ENCODE measurements at regions not wholly inside any gene's neighbourhood (a gene's known extent, or its start where the extent isn't known, plus 50 kb on each side); places are given as distances from the start of the nearest gene placed in this dataset.

DNA sequence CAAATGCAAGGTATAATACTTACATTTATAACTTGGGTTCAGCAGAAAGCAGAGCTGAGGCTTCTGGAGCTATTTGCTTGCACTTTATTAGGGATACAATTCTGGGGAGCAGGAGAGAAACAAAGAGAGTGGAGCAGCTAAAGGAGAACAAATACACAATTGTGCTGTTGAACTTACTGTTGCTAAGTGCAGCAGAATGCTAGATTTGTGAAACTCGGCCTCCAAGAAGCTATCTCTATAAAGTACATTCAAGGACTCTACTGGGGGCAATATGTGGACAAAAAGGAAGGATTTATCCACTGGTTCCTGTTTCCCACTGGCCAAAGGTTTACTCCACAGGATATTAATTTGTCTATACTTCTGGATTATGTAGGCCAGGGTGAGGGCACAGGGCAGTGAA is 86.8 kb downstream of the PPP1R2C start:
- no peak overlapping the region for H3K9ac ChIP-seq (ENCODE audit: low read length)

GRCh38 chrX:42686706-42687105 is 91.3 kb downstream of the PPP1R2C start:
- no peaks in the 10 kb centered on the region for H3K36me3 ChIP-seq (ENCODE audit: control insufficient read depth, insufficient read depth, low read length)
- H3K27ac ChIP-seq (ENCODE audit: low read depth, low read length): no peak overlapping the region
- no peak overlapping the region for H3K9ac ChIP-seq (ENCODE audit: low read length)
- H3K27me3 ChIP-seq (ENCODE audit: control insufficient read depth, insufficient read depth, low read length): no peaks in the 10 kb centered on the region
- no peak overlapping the region for H3K4me3 ChIP-seq (ENCODE audit: low read length)
- no peaks in the 10 kb centered on the region for H3K4me1 ChIP-seq (ENCODE audit: control insufficient read depth, insufficient read depth, low read length)

More for the DNA sequence above, 86.8 kb downstream of the PPP1R2C start:
- no peaks in the 10 kb centered on the region for H3K27me3 ChIP-seq (ENCODE audit: control insufficient read depth, insufficient read depth, low read length)
- H3K27ac ChIP-seq (ENCODE audit: low read depth, low read length): no peak overlapping the region
- no peaks in the 10 kb centered on the region for H3K36me3 ChIP-seq (ENCODE audit: control insufficient read depth, insufficient read depth, low read length)
- no peak overlapping the region for H3K4me3 ChIP-seq (ENCODE audit: low read length)
- no peaks in the 10 kb centered on the region for H3K4me1 ChIP-seq (ENCODE audit: control insufficient read depth, insufficient read depth, low read length)

GRCh38 chrX:42686296-42686695 is 91.7 kb downstream of the PPP1R2C start:
- no peaks in the 10 kb centered on the region for H3K36me3 ChIP-seq (ENCODE audit: control insufficient read depth, insufficient read depth, low read length)
- H3K4me3 ChIP-seq (ENCODE audit: low read length): no peak overlapping the region
- no peak overlapping the region for H3K9ac ChIP-seq (ENCODE audit: low read length)
- H3K27ac ChIP-seq (ENCODE audit: low read depth, low read length): no peak overlapping the region
- H3K27me3 ChIP-seq (ENCODE audit: control insufficient read depth, insufficient read depth, low read length): no peaks in the 10 kb centered on the region
- H3K4me1 ChIP-seq (ENCODE audit: control insufficient read depth, insufficient read depth, low read length): no peaks in the 10 kb centered on the region

DNA sequence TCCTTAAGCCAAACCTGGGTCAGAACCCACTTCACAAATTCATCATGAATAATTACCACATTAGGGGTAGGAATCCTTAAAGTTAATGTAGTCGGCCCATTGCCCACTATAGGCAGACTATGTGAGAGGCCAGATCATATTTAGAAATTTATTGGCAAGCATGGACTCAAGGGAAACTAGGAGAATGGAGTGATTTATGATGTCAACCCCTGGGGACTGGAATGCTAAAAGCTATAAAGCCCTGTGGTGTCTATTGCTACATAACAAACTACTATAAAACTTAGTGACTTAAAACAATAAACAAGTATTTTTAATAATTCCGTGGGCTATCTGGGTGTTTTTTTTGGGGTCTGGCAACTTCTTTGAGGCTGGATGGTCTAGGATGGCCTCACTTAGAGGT is 93.9 kb downstream of the PPP1R2C start:
- Histone ChIP-seq H3K4me1 (ENCODE audit: control insufficient read depth, insufficient read depth, low read length) (no peaks in the 10 kb centered on the region), H3K27ac (ENCODE audit: low read depth, low read length) (no peak overlapping the region)

DNA sequence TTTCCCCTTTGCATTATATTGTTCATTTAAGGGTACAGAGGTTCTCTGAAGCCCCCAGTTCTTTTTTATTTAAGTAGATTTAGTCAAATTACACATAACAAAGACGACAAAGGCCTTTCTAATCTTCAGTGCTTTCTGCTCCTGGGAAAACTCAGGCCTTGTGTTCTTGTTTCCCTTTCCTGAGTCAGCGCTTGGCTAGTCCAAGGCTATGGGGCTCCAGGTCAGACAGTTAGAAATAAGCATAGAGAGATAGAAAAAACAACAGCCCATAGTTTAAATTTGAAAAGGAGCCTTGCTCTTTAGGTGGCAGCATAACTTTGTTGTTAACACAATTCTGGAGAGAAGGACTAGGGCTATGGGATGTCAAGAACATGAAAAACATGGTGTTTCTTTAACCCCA is 97.3 kb downstream of the PPP1R2C start:
- no peak overlapping the region for H3K9ac ChIP-seq (ENCODE audit: low read length)
- H3K4me1 ChIP-seq (ENCODE audit: control insufficient read depth, insufficient read depth, low read length): no peaks in the 10 kb centered on the region
- H3K27ac ChIP-seq (ENCODE audit: low read depth, low read length): no peak overlapping the region

More for the DNA sequence above, 93.9 kb downstream of the PPP1R2C start:
- no peaks in the 10 kb centered on the region for H3K27me3 ChIP-seq (ENCODE audit: control insufficient read depth, insufficient read depth, low read length)
- no peaks in the 10 kb centered on the region for H3K36me3 ChIP-seq (ENCODE audit: control insufficient read depth, insufficient read depth, low read length)
- H3K4me3 ChIP-seq (ENCODE audit: low read length): no peak overlapping the region
- H3K9ac ChIP-seq (ENCODE audit: low read length): no peak overlapping the region

DNA sequence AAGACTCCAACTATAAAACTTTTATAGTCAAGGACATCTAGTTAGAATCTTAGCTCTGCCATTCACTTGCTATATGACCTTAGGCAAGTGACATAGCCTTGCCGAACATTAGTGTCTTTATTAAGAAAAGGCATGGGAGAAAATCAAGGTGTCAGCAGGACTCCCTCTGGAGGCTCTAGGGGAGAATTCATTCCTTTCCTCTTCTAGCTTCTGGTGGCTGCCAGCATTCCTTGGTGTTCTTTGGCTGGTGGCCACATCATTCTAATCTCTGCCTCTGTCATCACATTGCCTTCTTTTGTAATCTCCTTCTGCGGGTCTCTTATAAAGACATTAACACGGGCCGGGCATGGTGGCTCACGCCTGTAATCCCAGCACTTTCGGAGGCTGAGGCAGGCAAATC is 99.8 kb downstream of the PPP1R2C start:
- Histone ChIP-seq H3K36me3 (ENCODE audit: control insufficient read depth, insufficient read depth, low read length) (no peaks in the 10 kb centered on the region), H3K27me3 (ENCODE audit: control insufficient read depth, insufficient read depth, low read length) (no peaks in the 10 kb centered on the region), H3K27ac (ENCODE audit: low read depth, low read length) (no peak overlapping the region), H3K4me3 (ENCODE audit: low read length) (no peak overlapping the region), H3K9ac (ENCODE audit: low read length) (no peak overlapping the region), H3K4me1 (ENCODE audit: control insufficient read depth, insufficient read depth, low read length) (no peaks in the 10 kb centered on the region)

More for the DNA sequence above, 97.3 kb downstream of the PPP1R2C start:
- Histone ChIP-seq H3K4me3 (ENCODE audit: low read length) (no peak overlapping the region), H3K27me3 (ENCODE audit: control insufficient read depth, insufficient read depth, low read length) (no peaks in the 10 kb centered on the region), H3K36me3 (ENCODE audit: control insufficient read depth, insufficient read depth, low read length) (no peaks in the 10 kb centered on the region)

DNA sequence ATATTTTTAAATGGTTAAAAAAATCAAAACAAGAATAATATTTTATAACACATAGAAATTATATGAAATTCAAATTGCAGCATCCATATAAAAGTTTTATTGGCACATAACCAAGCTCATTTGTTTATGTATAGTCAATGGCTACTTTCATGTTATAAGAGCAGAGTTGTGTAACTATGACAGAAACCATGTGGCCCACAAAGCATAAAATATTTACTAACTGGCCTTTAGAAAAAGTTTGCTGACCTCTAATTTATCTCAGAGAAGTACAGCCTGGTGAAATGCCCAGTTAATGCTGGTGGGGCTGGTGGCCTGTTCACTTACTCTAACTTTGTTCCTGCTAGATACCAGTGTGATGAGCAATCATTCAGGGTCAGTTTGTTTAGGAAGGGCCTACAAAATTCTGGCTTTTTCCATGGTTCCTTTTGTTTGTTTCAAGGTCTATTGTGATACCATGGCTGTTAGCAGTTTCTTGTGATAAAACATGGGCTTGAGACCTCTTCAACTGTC is 104.6 kb downstream of the PPP1R2C start:
- H3K36me3 ChIP-seq (ENCODE audit: control insufficient read depth, insufficient read depth, low read length): no peaks in the 10 kb centered on the region
- H3K27ac ChIP-seq (ENCODE audit: low read depth, low read length): no peak overlapping the region
- no peak overlapping the region for H3K9ac ChIP-seq (ENCODE audit: low read length)
- no peak overlapping the region for H3K4me3 ChIP-seq (ENCODE audit: low read length)
- H3K4me1 ChIP-seq (ENCODE audit: control insufficient read depth, insufficient read depth, low read length): no peaks in the 10 kb centered on the region
- no peaks in the 10 kb centered on the region for H3K27me3 ChIP-seq (ENCODE audit: control insufficient read depth, insufficient read depth, low read length)

- Histone ChIP-seq H3K27me3 (ENCODE audit: control insufficient read depth, insufficient read depth, low read length) (no peaks in the 10 kb centered on the region), H3K9ac (ENCODE audit: low read length) (no peak overlapping the region), H3K4me3 (ENCODE audit: low read length) (no peak overlapping the region), H3K36me3 (ENCODE audit: control insufficient read depth, insufficient read depth, low read length) (no peaks in the 10 kb centered on the region), H3K4me1 (ENCODE audit: control insufficient read depth, insufficient read depth, low read length) (no peaks in the 10 kb centered on the region), H3K27ac (ENCODE audit: low read depth, low read length) (no peak overlapping the region)
These were observed 113.3 kb downstream of the PPP1R2C start for GRCh38 chrX:42664680-42665079.

DNA sequence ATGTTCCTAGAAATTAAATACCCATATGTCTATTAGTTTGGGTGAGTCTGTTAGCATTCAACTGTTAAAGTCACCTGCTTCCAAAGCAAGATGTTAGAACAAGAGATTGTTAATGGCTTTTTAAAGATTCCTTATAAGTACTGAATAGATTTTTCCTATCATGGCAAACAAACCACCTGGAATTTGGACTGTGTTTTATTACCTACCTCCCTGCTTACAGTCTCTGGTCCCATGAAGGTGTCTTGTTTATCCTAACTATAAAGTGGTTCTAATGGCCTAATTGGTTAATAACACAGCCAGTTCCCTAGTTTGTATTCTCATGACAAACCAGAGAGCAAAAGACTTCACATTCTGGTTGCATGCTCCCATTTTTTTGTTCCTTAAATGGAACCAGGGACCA is 149.5 kb downstream of the PPP1R2C start:
- Histone ChIP-seq H3K27ac (ENCODE audit: low read depth, low read length) (no peak overlapping the region), H3K4me1 (ENCODE audit: control insufficient read depth, insufficient read depth, low read length) (no peaks in the 10 kb centered on the region), H3K9ac (ENCODE audit: low read length) (no peak overlapping the region), H3K36me3 (ENCODE audit: control insufficient read depth, insufficient read depth, low read length) (no peaks in the 10 kb centered on the region), H3K27me3 (ENCODE audit: control insufficient read depth, insufficient read depth, low read length) (no peaks in the 10 kb centered on the region), H3K4me3 (ENCODE audit: low read length) (no peak overlapping the region)

DNA sequence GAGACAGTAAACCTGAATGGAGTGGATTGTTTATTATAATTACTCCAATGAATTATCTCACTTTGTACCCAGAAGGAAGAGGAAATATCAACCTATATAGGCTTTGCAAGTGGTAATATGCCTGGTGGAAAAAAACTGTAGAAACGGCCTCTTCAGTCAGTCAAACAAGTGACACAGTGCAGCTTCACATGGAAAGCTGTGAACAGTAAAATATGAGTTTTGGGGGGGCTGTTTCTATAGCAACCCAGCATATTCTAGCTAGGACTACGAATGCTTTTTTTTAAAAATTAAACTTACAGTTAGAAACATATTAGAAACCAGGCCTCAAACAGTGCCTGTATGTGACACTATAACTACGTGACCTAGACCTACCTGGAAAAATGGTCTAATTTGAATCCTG is 150.1 kb downstream of the PPP1R2C start:
- Histone ChIP-seq H3K9ac (ENCODE audit: low read length) (no peak overlapping the region), H3K27me3 (ENCODE audit: control insufficient read depth, insufficient read depth, low read length) (no peaks in the 10 kb centered on the region), H3K27ac (ENCODE audit: low read depth, low read length) (no peak overlapping the region), H3K4me3 (ENCODE audit: low read length) (no peak overlapping the region), H3K4me1 (ENCODE audit: control insufficient read depth, insufficient read depth, low read length) (no peaks in the 10 kb centered on the region), H3K36me3 (ENCODE audit: control insufficient read depth, insufficient read depth, low read length) (no peaks in the 10 kb centered on the region)

- Histone ChIP-seq H3K4me1 (ENCODE audit: control insufficient read depth, insufficient read depth, low read length) (no peaks in the 10 kb centered on the region), H3K4me3 (ENCODE audit: low read length) (no peak overlapping the region), H3K27me3 (ENCODE audit: control insufficient read depth, insufficient read depth, low read length) (no peaks in the 10 kb centered on the region), H3K27ac (ENCODE audit: low read depth, low read length) (no peak overlapping the region), H3K9ac (ENCODE audit: low read length) (no peak overlapping the region), H3K36me3 (ENCODE audit: control insufficient read depth, insufficient read depth, low read length) (no peaks in the 10 kb centered on the region)
These were observed 153.4 kb downstream of the PPP1R2C start for GRCh38 chrX:42624524-42624923.

DNA sequence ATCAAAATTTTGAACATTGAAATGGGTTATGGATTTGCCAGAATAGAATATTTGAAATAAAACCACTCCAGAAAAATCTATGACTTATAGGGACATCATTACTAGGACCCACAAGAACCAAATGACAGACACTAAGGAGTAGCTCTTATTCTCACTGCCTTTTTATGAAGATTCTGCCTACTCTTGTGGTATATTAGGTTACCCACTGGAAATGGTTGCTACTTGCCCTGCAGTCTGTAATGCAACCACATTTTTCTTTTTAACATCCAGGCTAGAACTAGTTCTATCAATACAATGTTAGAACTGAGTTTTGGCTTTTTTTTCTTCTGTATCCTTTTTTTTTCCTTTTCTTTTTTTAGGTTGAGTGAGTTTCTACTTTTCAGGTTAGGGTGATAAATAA is 158.9 kb downstream of the PPP1R2C start:
- no peak overlapping the region for H3K27ac ChIP-seq (ENCODE audit: low read depth, low read length)

DNA sequence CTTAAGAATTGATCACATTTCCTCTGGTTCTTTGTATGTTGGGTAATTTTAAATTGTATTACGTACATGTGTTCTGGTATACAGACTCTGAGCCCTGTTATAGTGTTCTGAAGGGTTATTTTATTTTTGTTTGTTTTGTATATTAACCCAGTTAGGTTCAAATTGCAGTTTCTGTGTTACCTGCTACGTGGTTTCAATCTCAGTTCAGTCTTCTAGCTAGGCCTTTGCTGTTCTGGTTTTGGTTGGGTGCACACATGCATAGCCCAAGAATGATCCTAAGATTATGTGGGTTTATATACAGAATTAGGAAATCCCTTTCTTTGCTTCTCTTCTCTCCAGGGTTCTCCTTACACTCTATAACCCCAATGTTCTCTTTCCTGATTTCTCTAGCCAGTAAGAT is 161.0 kb downstream of the PPP1R2C start:
- H3K9ac ChIP-seq (ENCODE audit: low read length): no peak overlapping the region
- no peak overlapping the region for H3K27ac ChIP-seq (ENCODE audit: low read depth, low read length)
- no peaks in the 10 kb centered on the region for H3K27me3 ChIP-seq (ENCODE audit: control insufficient read depth, insufficient read depth, low read length)
- no peak overlapping the region for H3K4me3 ChIP-seq (ENCODE audit: low read length)
- H3K36me3 ChIP-seq (ENCODE audit: control insufficient read depth, insufficient read depth, low read length): no peaks in the 10 kb centered on the region
- H3K4me1 ChIP-seq (ENCODE audit: control insufficient read depth, insufficient read depth, low read length): no peaks in the 10 kb centered on the region

More for the DNA sequence above, 158.9 kb downstream of the PPP1R2C start:
- Histone ChIP-seq H3K36me3 (ENCODE audit: control insufficient read depth, insufficient read depth, low read length) (no peaks in the 10 kb centered on the region), H3K9ac (ENCODE audit: low read length) (no peak overlapping the region), H3K4me1 (ENCODE audit: control insufficient read depth, insufficient read depth, low read length) (no peaks in the 10 kb centered on the region), H3K27me3 (ENCODE audit: control insufficient read depth, insufficient read depth, low read length) (no peaks in the 10 kb centered on the region), H3K4me3 (ENCODE audit: low read length) (no peak overlapping the region)
